ENCODE measurements at regions not wholly inside any gene's neighbourhood (a gene's known extent, or its start where the extent isn't known, plus 50 kb on each side); places are given as distances from the start of the nearest gene placed in this dataset.

- Histone ChIP-seq H3K27me3 (ENCODE audit: insufficient read depth, poor library complexity, severe bottlenecking) (no peaks in the 10 kb centered on the region), H3K4me1 (ENCODE audit: insufficient read depth, poor library complexity, severe bottlenecking) (no peaks in the 10 kb centered on the region), H3K4me3 (ENCODE audit: severe bottlenecking) (no peak overlapping the region), H3K27ac (ENCODE audit: poor library complexity, severe bottlenecking) (no peak overlapping the region), H3K36me3 (ENCODE audit: low read depth) (no peaks in the 10 kb centered on the region), H3K9me3 (ENCODE audit: severe bottlenecking) (peaks cover 3% of the 10 kb centered on the region)
- ATAC-seq (ENCODE audit: low read depth) (no peak), DNase-seq (ENCODE audit: low spot score) (no peak)
- TF ChIP-seq, protein P1, sequence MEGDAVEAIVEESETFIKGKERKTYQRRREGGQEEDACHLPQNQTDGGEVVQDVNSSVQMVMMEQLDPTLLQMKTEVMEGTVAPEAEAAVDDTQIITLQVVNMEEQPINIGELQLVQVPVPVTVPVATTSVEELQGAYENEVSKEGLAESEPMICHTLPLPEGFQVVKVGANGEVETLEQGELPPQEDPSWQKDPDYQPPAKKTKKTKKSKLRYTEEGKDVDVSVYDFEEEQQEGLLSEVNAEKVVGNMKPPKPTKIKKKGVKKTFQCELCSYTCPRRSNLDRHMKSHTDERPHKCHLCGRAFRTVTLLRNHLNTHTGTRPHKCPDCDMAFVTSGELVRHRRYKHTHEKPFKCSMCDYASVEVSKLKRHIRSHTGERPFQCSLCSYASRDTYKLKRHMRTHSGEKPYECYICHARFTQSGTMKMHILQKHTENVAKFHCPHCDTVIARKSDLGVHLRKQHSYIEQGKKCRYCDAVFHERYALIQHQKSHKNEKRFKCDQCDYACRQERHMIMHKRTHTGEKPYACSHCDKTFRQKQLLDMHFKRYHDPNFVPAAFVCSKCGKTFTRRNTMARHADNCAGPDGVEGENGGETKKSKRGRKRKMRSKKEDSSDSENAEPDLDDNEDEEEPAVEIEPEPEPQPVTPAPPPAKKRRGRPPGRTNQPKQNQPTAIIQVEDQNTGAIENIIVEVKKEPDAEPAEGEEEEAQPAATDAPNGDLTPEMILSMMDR (IDR thresholded peaks at IDR 0.05; ENCODE audit: poor library complexity, severe bottlenecking) = no peak
These were observed 636.1 kb downstream of the BRD1 start for GRCh38 chr22:49191506-49191980.

DNA sequence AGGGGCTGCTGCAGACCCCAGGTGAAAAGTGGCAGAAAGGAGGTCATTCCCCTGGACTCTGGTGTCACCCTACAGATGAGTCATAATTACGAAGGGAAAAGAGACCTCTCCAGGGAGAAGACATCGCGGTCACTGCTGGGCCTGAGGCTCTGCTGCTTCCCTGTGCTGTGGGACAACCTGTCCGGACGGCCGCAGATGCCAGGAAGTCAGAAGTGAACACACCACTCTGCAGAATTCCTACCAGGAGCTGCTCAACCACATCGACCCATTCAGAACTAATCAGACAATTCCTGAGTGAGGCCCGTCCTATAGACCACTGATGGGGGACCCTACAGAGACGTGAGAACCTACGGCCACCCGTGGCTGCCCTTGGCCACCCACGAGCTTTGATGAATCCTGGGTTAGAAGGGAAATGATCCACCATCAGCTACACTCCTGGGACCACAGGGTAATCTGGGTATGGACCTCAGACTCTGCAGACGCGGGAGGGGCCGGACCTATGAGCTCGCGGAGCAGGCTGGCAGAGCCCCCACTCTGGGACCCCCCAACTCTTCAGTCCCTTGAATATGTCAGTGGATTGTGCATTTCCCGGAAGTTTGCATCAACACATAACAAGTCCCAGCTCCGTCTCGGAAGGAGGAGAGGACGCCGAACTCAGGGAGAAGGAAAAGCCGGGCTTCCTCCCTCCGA lies 636.7 kb downstream of the BRD1 start:
- peaks cover 3% of the 10 kb centered on the region for H3K9me3 ChIP-seq (ENCODE audit: severe bottlenecking)
- TF ChIP-seq, protein P1 (IDR thresholded peaks at IDR 0.05; ENCODE audit: poor library complexity, severe bottlenecking) = no peak
- no peak overlapping the region for H3K27ac ChIP-seq (ENCODE audit: poor library complexity, severe bottlenecking)
- no peak overlapping the region for H3K4me3 ChIP-seq (ENCODE audit: severe bottlenecking)
- no peaks in the 10 kb centered on the region for H3K4me1 ChIP-seq (ENCODE audit: insufficient read depth, poor library complexity, severe bottlenecking)
- no peak for ATAC-seq (ENCODE audit: low read depth)
- no peaks in the 10 kb centered on the region for H3K36me3 ChIP-seq (ENCODE audit: low read depth)
- H3K27me3 ChIP-seq (ENCODE audit: insufficient read depth, poor library complexity, severe bottlenecking) = no peaks in the 10 kb centered on the region
- DNase-seq (ENCODE audit: low spot score) = no peak

- H3K27ac ChIP-seq (ENCODE audit: poor library complexity, severe bottlenecking) = no peak overlapping the region
- H3K4me1 ChIP-seq (ENCODE audit: insufficient read depth, poor library complexity, severe bottlenecking) = no peaks in the 10 kb centered on the region
- H3K36me3 ChIP-seq (ENCODE audit: low read depth) = no peaks in the 10 kb centered on the region
- H3K9me3 ChIP-seq (ENCODE audit: severe bottlenecking) = peaks cover 3% of the 10 kb centered on the region
- no peak for ATAC-seq (ENCODE audit: low read depth)
- TF ChIP-seq, protein P1 (IDR thresholded peaks at IDR 0.05; ENCODE audit: poor library complexity, severe bottlenecking) = no peak
- no peak overlapping the region for H3K4me3 ChIP-seq (ENCODE audit: severe bottlenecking)
- no peaks in the 10 kb centered on the region for H3K27me3 ChIP-seq (ENCODE audit: insufficient read depth, poor library complexity, severe bottlenecking)
- no peak for DNase-seq (ENCODE audit: low spot score)
These were observed 637.8 kb downstream of the BRD1 start for GRCh38 chr22:49189871-49190270.

GRCh38 chr22:49188591-49188990 lies 639.1 kb downstream of the BRD1 start:
- Histone ChIP-seq H3K4me3 (ENCODE audit: severe bottlenecking) (no peak overlapping the region), H3K27ac (ENCODE audit: poor library complexity, severe bottlenecking) (no peak overlapping the region), H3K36me3 (ENCODE audit: low read depth) (no peaks in the 10 kb centered on the region), H3K9me3 (ENCODE audit: severe bottlenecking) (peaks cover 3% of the 10 kb centered on the region), H3K27me3 (ENCODE audit: insufficient read depth, poor library complexity, severe bottlenecking) (no peaks in the 10 kb centered on the region), H3K4me1 (ENCODE audit: insufficient read depth, poor library complexity, severe bottlenecking) (no peaks in the 10 kb centered on the region)
- TF ChIP-seq, protein P1 (IDR thresholded peaks at IDR 0.05; ENCODE audit: poor library complexity, severe bottlenecking) = no peak
- DNase-seq (ENCODE audit: low spot score) (no peak), ATAC-seq (ENCODE audit: low read depth) (no peak)

DNA sequence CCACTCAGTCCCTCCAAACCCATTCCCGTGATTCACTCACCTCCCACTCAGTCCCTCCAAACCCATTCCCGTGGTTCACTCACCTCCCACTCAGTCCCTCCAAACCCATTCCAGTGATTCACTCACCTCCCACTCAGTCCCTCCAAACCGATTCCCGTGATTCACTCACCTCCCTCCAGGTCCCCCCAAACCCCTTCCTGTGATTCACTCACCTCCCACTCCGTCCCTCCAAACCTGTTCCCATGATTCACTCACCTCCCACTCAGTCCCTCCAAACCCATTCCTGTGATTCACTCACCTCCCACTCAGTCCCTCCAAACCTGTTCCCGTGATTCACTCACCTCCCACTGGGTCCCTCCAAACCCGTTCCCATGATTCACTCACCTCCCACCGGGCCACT lies 639.6 kb downstream of the BRD1 start:
- Histone ChIP-seq H3K4me1 (ENCODE audit: insufficient read depth, poor library complexity, severe bottlenecking) (no peaks in the 10 kb centered on the region), H3K27ac (ENCODE audit: poor library complexity, severe bottlenecking) (no peak overlapping the region), H3K27me3 (ENCODE audit: insufficient read depth, poor library complexity, severe bottlenecking) (no peaks in the 10 kb centered on the region), H3K36me3 (ENCODE audit: low read depth) (no peaks in the 10 kb centered on the region), H3K4me3 (ENCODE audit: severe bottlenecking) (no peak overlapping the region), H3K9me3 (ENCODE audit: severe bottlenecking) (peaks cover 3% of the 10 kb centered on the region)
- no peak for ATAC-seq (ENCODE audit: low read depth)
- TF ChIP-seq, protein P1 (IDR thresholded peaks at IDR 0.05; ENCODE audit: poor library complexity, severe bottlenecking) = no peak
- no peak for DNase-seq (ENCODE audit: low spot score)
